H1 (cell line): ENCODE measurements at regions not wholly inside any gene's neighbourhood (a gene's known extent, or its start where the extent isn't known, plus 50 kb on each side); places are given as distances from the start of the nearest gene placed in this dataset.

ENCODE experiments used
- CTCF ChIA-PET: fragments of 300-600 bp; sonication (Branson Sonifier 250); formaldehyde crosslinking; loops from one replicate; lab custom pipeline; 2021; ENCODE audit not compliant: partially characterized antibody; lab: Charles Lee
- POLR2A ChIA-PET: fragments of 300-600 bp; sonication (Branson Sonifier 250); formaldehyde crosslinking; loops from one replicate; lab custom pipeline; 2021; ENCODE audit warnings: inconsistent platforms; ENCODE audit not compliant: partially characterized antibody; lab: Charles Lee
- DNase-seq, 2 experiments: peaks; one replicate each; pipeline versions ENCODE4 v3.0.0 to v3.0.0-alpha.2; 2010 to 2022; ENCODE audit warnings: low spot score in 2 of 2, low read depth in 1 of 2, mixed read lengths in 1 of 2
- FAIRE-seq: peaks from 2 replicates; lab custom pipeline; 2011; peaks lifted over from hg19 to GRCh38; lab: Jason Lieb, UNC
- H2AFZ ChIP-seq: 2 replicates; pipeline ENCODE4 v1.8.1; 2012; ENCODE audit warnings: low read length, inconsistent platforms
- H2AK5ac ChIP-seq: 2 replicates; pipeline ENCODE4 v1.6.1; 2013; ENCODE audit warnings: low read depth, low read length
- H2BK120ac ChIP-seq: replicated peaks from 2 replicates; pipeline ENCODE3; 2013; ENCODE audit warnings: low read depth, low read length, inconsistent platforms
- H2BK12ac ChIP-seq: 2 replicates; pipeline ENCODE4 v1.6.1; 2013; ENCODE audit warnings: low read depth, low read length
- H2BK15ac ChIP-seq: 2 replicates; pipeline ENCODE4 v1.6.1; 2013; ENCODE audit warnings: low read length
- H2BK20ac ChIP-seq: 2 replicates; pipeline ENCODE4 v1.6.1; 2013; ENCODE audit warnings: low read length
- H2BK5ac ChIP-seq: 2 replicates; pipeline ENCODE4 v1.6.1; 2013; ENCODE audit warnings: low read depth, low read length
- H3K14ac ChIP-seq: 2 replicates; pipeline ENCODE4 v1.6.1; 2013; ENCODE audit warnings: inconsistent platforms; ENCODE audit not compliant: insufficient read length
- H3K18ac ChIP-seq: 2 replicates; pipeline ENCODE4 v1.6.1; 2013; ENCODE audit warnings: low read length; ENCODE audit errors: extremely low read depth
- H3K23ac ChIP-seq: 2 replicates; pipeline ENCODE4 v1.6.1; 2013; ENCODE audit warnings: inconsistent platforms; ENCODE audit not compliant: insufficient read length
- H3K23me2 ChIP-seq: 2 replicates; pipeline ENCODE4 v1.6.1; 2013; ENCODE audit warnings: low read depth, low read length
- H3K27ac ChIP-seq: 2 replicates; pipeline ENCODE4 v1.6.1; 2011; ENCODE audit warnings: low read depth, low read length, inconsistent platforms
- H3K27me3 ChIP-seq, 4 experiments: replicated peaks in 1 of 4; 1 replicate in 1 of 4; 2 replicates in 3 of 4; pipeline versions ENCODE4 v1.6.1 to v1.8.1; 2011 to 2013; ENCODE audit warnings: low read length in 3 of 4, mild to moderate bottlenecking in 3 of 4, inconsistent platforms in 2 of 4, mixed read lengths in 2 of 4, moderate library complexity in 1 of 4; ENCODE audit not compliant: control insufficient read depth in 3 of 4, insufficient read depth in 3 of 4; ENCODE audit errors: extremely low read depth in 1 of 4
- H3K36me3 ChIP-seq, 4 experiments: 2 replicates each; pipeline versions ENCODE4 v1.6.1 to v1.8.1; 2011 to 2013; ENCODE audit warnings: mild to moderate bottlenecking in 4 of 4, low read length in 3 of 4, moderate library complexity in 2 of 4, control low read depth in 1 of 4, inconsistent platforms in 1 of 4; ENCODE audit not compliant: insufficient read depth in 4 of 4, control insufficient read depth in 2 of 4
- H3K4ac ChIP-seq: replicated peaks from 2 replicates; pipeline ENCODE3; 2013; ENCODE audit warnings: low read length, low read depth, mixed read lengths, inconsistent platforms; ENCODE audit not compliant: insufficient read length
- H3K4me1 ChIP-seq, 4 experiments: replicated peaks in 1 of 4; 1 replicate in 1 of 4; 2 replicates in 3 of 4; pipeline versions ENCODE4 v1.6.1 to v1.8.1; 2011 to 2013; ENCODE audit warnings: low read length in 3 of 4, inconsistent platforms in 2 of 4, mixed read lengths in 1 of 4; ENCODE audit not compliant: insufficient read depth in 4 of 4, control insufficient read depth in 3 of 4
- H3K4me2 ChIP-seq, 2 experiments: 2 replicates each; pipeline versions ENCODE4 v1.6.1 to v1.8.1; 2011 to 2013; ENCODE audit warnings: low read depth in 2 of 2, low read length in 2 of 2, control low read depth in 1 of 2, inconsistent platforms in 1 of 2, mild to moderate bottlenecking in 1 of 2; ENCODE audit not compliant: insufficient read depth in 1 of 2
- H3K4me3 ChIP-seq, 4 experiments: fragments of 200-600, 300-600 bp in 1 of 4; sonication (generic), shearing (Covaris generic), sonication (Bioruptor Twin) in 1 of 4; 2 replicates each; pipeline versions ENCODE4 v1.5.1 to v1.8.1; 2011 to 2016; ENCODE audit warnings: low read length in 4 of 4, low read depth in 3 of 4, control low read depth in 2 of 4, inconsistent platforms in 2 of 4, mild to moderate bottlenecking in 2 of 4, mixed read lengths in 1 of 4, moderate library complexity in 1 of 4; ENCODE audit not compliant: insufficient read depth in 2 of 4; ENCODE audit errors: extremely low read depth in 1 of 4
- H3K56ac ChIP-seq: replicated peaks from 2 replicates; pipeline ENCODE3; 2013; ENCODE audit warnings: low read depth, mild to moderate bottlenecking, mixed read lengths, low read length, inconsistent platforms; ENCODE audit not compliant: insufficient read length
- H3K79me1 ChIP-seq: 2 replicates; pipeline ENCODE4 v1.6.1; 2013; ENCODE audit warnings: low read depth, low read length, control low read depth
- H3K79me2 ChIP-seq, 2 experiments: 2 replicates each; pipeline versions ENCODE4 v1.6.1 to v1.8.1; 2012 to 2013; ENCODE audit warnings: low read length in 2 of 2, mild to moderate bottlenecking in 2 of 2, inconsistent platforms in 1 of 2; ENCODE audit not compliant: insufficient read depth in 2 of 2, control insufficient read depth in 1 of 2
- H3K9ac ChIP-seq, 4 experiments: replicated peaks in 1 of 4; 1 replicate in 1 of 4; 2 replicates in 3 of 4; pipeline versions ENCODE4 v1.6.1 to v1.8.1; 2011 to 2013; ENCODE audit warnings: low read depth in 3 of 4, low read length in 3 of 4, control low read depth in 2 of 4, mild to moderate bottlenecking in 2 of 4, moderate library complexity in 2 of 4, inconsistent platforms in 1 of 4; ENCODE audit errors: extremely low read depth in 1 of 4
- H3K9me3 ChIP-seq, 2 experiments: 2 replicates each; pipeline versions ENCODE4 v1.6.1 to v1.8.1; 2012 to 2013; ENCODE audit warnings: mild to moderate bottlenecking in 2 of 2, moderate library complexity in 2 of 2, control low read depth in 1 of 2, inconsistent platforms in 1 of 2, low read depth in 1 of 2, low read length in 1 of 2, mixed read lengths in 1 of 2; ENCODE audit not compliant: insufficient read depth in 2 of 2
- H4K20me1 ChIP-seq, 2 experiments: replicated peaks in 1 of 2; 2 replicates each; pipeline versions ENCODE3 to v1.8.1; 2011 to 2013; ENCODE audit warnings: inconsistent platforms in 2 of 2, low read length in 2 of 2, mild to moderate bottlenecking in 1 of 2; ENCODE audit not compliant: insufficient read depth in 2 of 2, control insufficient read depth in 1 of 2
- H4K5ac ChIP-seq: 2 replicates; pipeline ENCODE4 v1.6.1; 2013; ENCODE audit warnings: low read length, low read depth, mixed read lengths, inconsistent platforms; ENCODE audit not compliant: insufficient read length
- H4K8ac ChIP-seq: 2 replicates; pipeline ENCODE4 v1.8.0; 2013; ENCODE audit warnings: mild to moderate bottlenecking, moderate library complexity, low read length, inconsistent platforms; ENCODE audit not compliant: insufficient read depth; ENCODE audit errors: extremely low read depth
- H4K91ac ChIP-seq: replicated peaks from 2 replicates; pipeline ENCODE3; 2013; ENCODE audit warnings: low read length, mixed read lengths, inconsistent platforms; ENCODE audit not compliant: insufficient read length
- EGR1 ChIP-seq: IDR thresholded peaks from 2 replicates; pipeline ENCODE4 v1.6.1; 2011; ENCODE audit warnings: low read depth, low read length, borderline replicate concordance
- MAX ChIP-seq: IDR thresholded peaks from 2 replicates; pipeline ENCODE4 v1.6.1; 2012; ENCODE audit warnings: inconsistent platforms
- POLR2A ChIP-seq, 2 experiments: IDR thresholded peaks; 1 replicate in 1 of 2; 2 replicates in 1 of 2; pipeline ENCODE4 v1.6.1; 2011; ENCODE audit warnings: low read depth in 2 of 2, low read length in 2 of 2, mild to moderate bottlenecking in 2 of 2; ENCODE audit errors: control extremely low read depth in 1 of 2
- RBBP5 ChIP-seq: IDR thresholded peaks from 2 replicates; pipeline ENCODE4 v1.7.1; 2012; ENCODE audit warnings: low read depth, mild to moderate bottlenecking, inconsistent platforms, low read length, moderate library complexity, borderline replicate concordance
- TCF12 ChIP-seq: IDR thresholded peaks from 2 replicates; pipeline ENCODE4 v1.6.1; 2011; ENCODE audit warnings: low read depth, mild to moderate bottlenecking, low read length
- WGBS, 2 experiments: shearing (Covaris generic) in 1 of 2; methylation state at CpG; one replicate each; pipeline versions ENCODE4 v1.1.6 to v1.1.7; 2013 to 2015; ENCODE audit warnings: low lambda C conversion rate in 2 of 2, mixed read lengths in 2 of 2, inconsistent platforms in 1 of 2, low coverage in 1 of 2, missing lambda C conversion rate in 1 of 2; ENCODE audit not compliant: insufficient replicate concordance in 2 of 2, insufficient coverage in 1 of 2, insufficient read length in 1 of 2; ENCODE audit errors: extremely low coverage in 1 of 2, missing lambda C conversion rate in 1 of 2; 5-methylcytosine and 5-hydroxymethylcytosine counted together

GRCh38 chr13:94917824-94918223 is 205.5 kb upstream of the SOX21 start:
- Histone ChIP-seq H3K4me2 (no peak overlapping the region), H3K18ac (no peak overlapping the region), H3K27me3 (no peaks in the 10 kb centered on the region), H2AK5ac (no peak overlapping the region), H4K91ac (no peak overlapping the region), H3K9ac (no peak overlapping the region), H3K23me2 (no peaks in the 10 kb centered on the region), H3K56ac (no peak overlapping the region), H3K23ac (no peak overlapping the region), H3K4me1 (peaks cover 0 to 7% (median 3%) of the 10 kb centered on the region in 4 experiments; a peak in 5 of 7 replicates), H2BK15ac (no peak overlapping the region), H4K8ac (no peak overlapping the region), H2BK120ac (no peak overlapping the region), H4K5ac (no peak overlapping the region), H2BK12ac (no peak overlapping the region), H3K14ac (no peak overlapping the region), H3K9me3 (0 out of 4 replicates have a peak, but pooled peaks cover 0 to 3% of the 10 kb centered on the region in 2 experiments), H3K79me1 (no peaks in the 10 kb centered on the region), H4K20me1 (no peaks in the 10 kb centered on the region), H3K36me3 (no peaks in the 10 kb centered on the region), H3K27ac (no peak overlapping the region), H2BK5ac (no peak overlapping the region), H3K4ac (no peak overlapping the region), H3K79me2 (no peaks in the 10 kb centered on the region), H2BK20ac (no peak overlapping the region), H2AFZ (no peak overlapping the region), H3K4me3 (no peak overlapping the region)
- WGBS, 2 experiments = 84% methylated on average over 2 of the region's 2 CpGs; no CpG with 5 or more reads in 1 of the 2 experiments
- FAIRE-seq = no peak
- POLR2A ChIA-PET = interaction anchor here (0.6 to 0.9 kb wide), 2 partner anchors 32 to 58 kb away, joined by 3 read pairs; no protein-coding TSS in a partner anchor
- CTCF ChIA-PET = interaction anchor here (1.3 kb wide), 1 partner anchor 9 kb away, joined by 3 read pairs; no protein-coding TSS in a partner anchor
- peak in 1 of 2 experiments; percentile 9 for DNase-seq
- TF ChIP-seq TCF12 (no peak), POLR2A (IDR thresholded peaks at IDR 0.05; ENCODE audit: control extremely low read depth in 1 of 2, low read depth in 2 of 2, low read length in 2 of 2) (no peak), RBBP5 (no peak), MAX (no peak), EGR1 (no peak)
